Kidney (tissue), 13 donors: ENCODE measurements at regions not wholly inside any gene's neighbourhood (a gene's known extent, or its start where the extent isn't known, plus 50 kb on each side); places are given as distances from the start of the nearest gene placed in this dataset.

Source experiments
- DNase-seq, 5 donors: peaks; one replicate each; pipeline ENCODE4 v3.0.0-alpha.2; 2013 to 2020
- FAIRE-seq: peaks from 2 replicates; lab custom pipeline; 2012; peaks lifted over from hg19 to GRCh38; lab: Jason Lieb, UNC
- H3K27ac ChIP-seq, 2 donors: one replicate each; pipeline ENCODE4 v1.7.0; 2013; ENCODE audit warnings: low read depth in 2 of 2, low read length in 2 of 2, inconsistent platforms in 1 of 2
- H3K27me3 ChIP-seq: one replicate; pipeline ENCODE4 v1.7.1; 2013; ENCODE audit warnings: low read length, inconsistent platforms; ENCODE audit not compliant: control insufficient read depth, insufficient read depth
- H3K36me3 ChIP-seq, 3 donors: one replicate each; pipeline versions ENCODE4 v1.7.0 to v1.7.1; 2013; ENCODE audit warnings: low read length in 3 of 3, control low read depth in 1 of 3, inconsistent platforms in 1 of 3; ENCODE audit not compliant: insufficient read depth in 3 of 3, control insufficient read depth in 2 of 3
- H3K4me1 ChIP-seq, 3 donors: one replicate each; pipeline versions ENCODE4 v1.7.0 to v1.7.1; 2013; ENCODE audit warnings: low read length in 3 of 3, inconsistent platforms in 1 of 3, low read depth in 1 of 3; ENCODE audit not compliant: control insufficient read depth in 2 of 3, insufficient read depth in 2 of 3
- H3K4me3 ChIP-seq, 3 donors: one replicate each; pipeline versions ENCODE4 v1.7.0 to v1.8.1; 2013; ENCODE audit warnings: low read length in 3 of 3, control low read depth in 1 of 3, inconsistent platforms in 1 of 3
- H3K9ac ChIP-seq, 3 donors: one replicate each; pipeline versions ENCODE4 v1.7.0 to v1.7.1; 2013; ENCODE audit warnings: low read length in 3 of 3, control low read depth in 1 of 3, inconsistent platforms in 1 of 3
- H3K9me3 ChIP-seq, 3 donors: one replicate each; pipeline versions ENCODE4 v1.7.0 to v1.7.1; 2013; ENCODE audit warnings: low read length in 3 of 3, control low read depth in 1 of 3, inconsistent platforms in 1 of 3; ENCODE audit not compliant: control insufficient read depth in 2 of 3, insufficient read depth in 1 of 3
- intact Hi-C: fragments of 100-400 bp; cut with DNase I; formaldehyde crosslinking; loops from one replicate; pipeline ENCODE4 v1.11.1; 2022
- TF ChIP-seq, protein P1 (sequence below): IDR thresholded peaks from 3 replicates; pipeline ENCODE4 v1.5.1; 2012; ENCODE audit warnings: mild to moderate bottlenecking, moderate library complexity, borderline replicate concordance; ENCODE audit not compliant: insufficient read depth; ENCODE audit errors: extremely low read depth
- donor health status: control.
- donor health status: control.
- donor health status: control.
- donor health status: control.
- donor health status: control.
- donor health status: DM: yes; HTN: yes; CAD: no.
- donor health status: Normal renal cell carcinoma (clear cell type).

DNA sequence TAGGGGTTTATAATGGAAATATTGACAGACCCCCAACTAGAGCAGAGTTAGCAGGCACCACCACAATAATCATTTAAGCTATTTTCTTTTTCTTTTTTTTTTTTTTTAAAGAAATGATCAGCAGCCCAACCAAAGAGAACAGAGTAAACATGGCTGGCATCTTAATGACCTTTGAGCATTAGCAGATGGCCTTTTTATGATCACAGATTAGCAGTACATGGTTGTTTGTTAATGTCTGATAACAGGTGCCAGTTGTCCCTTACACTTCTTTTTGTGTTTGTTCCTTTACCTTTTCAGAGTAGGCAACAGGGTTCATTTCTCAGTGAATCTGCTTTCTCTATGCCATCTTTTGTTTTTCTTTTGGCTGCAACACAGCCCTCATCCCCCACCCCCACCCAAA, 747.0 kb downstream of the BCL11A start:
- no peak for FAIRE-seq
- Histone ChIP-seq H3K27ac (no peak overlapping the region), H3K9me3 (no peaks in the 10 kb centered on the region), H3K9ac (no peak overlapping the region), H3K27me3 (no peaks in the 10 kb centered on the region), H3K4me1 (no peaks in the 10 kb centered on the region), H3K4me3 (no peak overlapping the region), H3K36me3 (no peaks in the 10 kb centered on the region)
- no peak for DNase-seq
- intact Hi-C loops, result no loop called here
- TF ChIP-seq, protein P1, sequence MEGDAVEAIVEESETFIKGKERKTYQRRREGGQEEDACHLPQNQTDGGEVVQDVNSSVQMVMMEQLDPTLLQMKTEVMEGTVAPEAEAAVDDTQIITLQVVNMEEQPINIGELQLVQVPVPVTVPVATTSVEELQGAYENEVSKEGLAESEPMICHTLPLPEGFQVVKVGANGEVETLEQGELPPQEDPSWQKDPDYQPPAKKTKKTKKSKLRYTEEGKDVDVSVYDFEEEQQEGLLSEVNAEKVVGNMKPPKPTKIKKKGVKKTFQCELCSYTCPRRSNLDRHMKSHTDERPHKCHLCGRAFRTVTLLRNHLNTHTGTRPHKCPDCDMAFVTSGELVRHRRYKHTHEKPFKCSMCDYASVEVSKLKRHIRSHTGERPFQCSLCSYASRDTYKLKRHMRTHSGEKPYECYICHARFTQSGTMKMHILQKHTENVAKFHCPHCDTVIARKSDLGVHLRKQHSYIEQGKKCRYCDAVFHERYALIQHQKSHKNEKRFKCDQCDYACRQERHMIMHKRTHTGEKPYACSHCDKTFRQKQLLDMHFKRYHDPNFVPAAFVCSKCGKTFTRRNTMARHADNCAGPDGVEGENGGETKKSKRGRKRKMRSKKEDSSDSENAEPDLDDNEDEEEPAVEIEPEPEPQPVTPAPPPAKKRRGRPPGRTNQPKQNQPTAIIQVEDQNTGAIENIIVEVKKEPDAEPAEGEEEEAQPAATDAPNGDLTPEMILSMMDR, result no peak

DNA sequence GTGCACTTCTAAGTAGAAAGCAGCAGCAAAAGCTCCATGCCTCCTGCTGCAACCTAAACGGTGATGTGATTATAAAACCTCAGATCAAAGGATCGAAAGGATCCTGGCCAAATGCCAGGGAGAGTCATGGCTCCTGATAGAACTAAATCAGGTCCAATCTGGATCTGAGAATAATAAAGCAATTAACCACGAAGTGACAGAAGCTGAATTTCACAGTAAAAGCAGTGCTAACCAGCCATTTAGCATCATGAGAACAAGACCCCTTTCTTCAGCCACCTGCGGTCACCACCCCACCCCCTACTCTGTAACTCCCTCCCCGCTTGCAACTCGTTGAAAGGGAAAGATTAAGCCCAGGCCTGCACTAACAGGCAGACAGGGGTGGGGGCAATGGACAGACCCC, 748.7 kb downstream of the BCL11A start:
- H3K9ac ChIP-seq, result no peak overlapping the region
- no peaks in the 10 kb centered on the region for H3K27me3 ChIP-seq
- no peak overlapping the region for H3K4me3 ChIP-seq
- TF ChIP-seq, protein P1, result no peak
- no peak for FAIRE-seq
- H3K27ac ChIP-seq, result no peak overlapping the region
- no peak for DNase-seq
- H3K36me3 ChIP-seq, result no peaks in the 10 kb centered on the region
- intact Hi-C loops, result no loop called here
- H3K4me1 ChIP-seq, result no peaks in the 10 kb centered on the region
- H3K9me3 ChIP-seq, result no peaks in the 10 kb centered on the region

DNA sequence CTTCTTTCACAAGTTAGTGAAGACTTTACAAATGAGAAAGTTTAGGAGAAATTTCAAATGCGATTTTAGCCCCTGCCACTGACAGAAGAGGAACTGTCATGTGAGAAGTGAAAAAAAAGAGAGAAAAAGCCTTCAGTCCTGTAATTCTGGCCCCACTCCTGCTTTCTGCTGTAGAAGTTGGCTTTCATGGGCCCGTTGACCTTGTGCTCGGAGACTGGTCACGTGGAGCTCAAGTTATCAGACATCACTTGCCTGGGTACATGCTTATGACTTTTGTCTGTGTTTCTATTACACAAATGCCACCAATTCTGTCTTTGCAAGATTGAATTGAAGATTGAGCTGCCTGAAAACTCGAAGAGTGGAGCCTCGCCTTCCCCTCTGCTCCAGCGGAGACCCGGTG, 749.9 kb downstream of the BCL11A start:
- intact Hi-C loops, result no loop called here
- Histone ChIP-seq H3K27me3 (no peaks in the 10 kb centered on the region), H3K4me3 (no peak overlapping the region), H3K36me3 (no peaks in the 10 kb centered on the region), H3K27ac (no peak overlapping the region), H3K9me3 (no peaks in the 10 kb centered on the region), H3K9ac (no peak overlapping the region), H3K4me1 (no peaks in the 10 kb centered on the region)
- FAIRE-seq (no peak), DNase-seq (no peak)
- TF ChIP-seq, protein P1, result no peak

DNA sequence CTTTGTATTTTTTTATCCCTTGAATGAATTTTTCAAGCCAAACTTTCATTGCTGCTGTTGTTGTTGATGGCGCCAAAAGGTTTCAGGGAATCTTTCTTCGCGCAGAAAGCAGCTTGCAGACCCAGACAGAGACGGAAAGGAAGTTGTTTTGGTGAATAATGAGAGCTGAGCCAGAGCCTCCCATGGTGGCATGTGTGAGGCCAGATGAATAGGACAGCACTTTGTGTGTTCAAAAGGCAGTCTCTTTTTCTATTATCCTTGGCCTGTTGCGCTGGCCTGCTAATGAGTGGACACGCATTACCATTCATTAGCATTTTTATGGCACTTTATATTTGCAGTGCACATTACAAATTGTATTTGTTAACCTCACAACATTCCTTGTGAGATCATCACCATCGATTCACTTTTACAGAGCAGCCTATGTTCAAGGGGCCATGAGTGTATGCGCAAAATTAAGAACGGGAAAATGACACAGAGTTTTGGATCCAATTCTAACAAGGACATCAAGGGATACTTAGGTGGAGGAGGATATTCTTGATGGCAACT, 754.7 kb downstream of the BCL11A start:
- Histone ChIP-seq H3K9ac (no peak overlapping the region), H3K27ac (no peak overlapping the region), H3K27me3 (no peaks in the 10 kb centered on the region), H3K36me3 (no peaks in the 10 kb centered on the region), H3K9me3 (peaks cover 0 to 7% (median 2%) of the 10 kb centered on the region in 3 donors), H3K4me1 (no peaks in the 10 kb centered on the region), H3K4me3 (no peak overlapping the region)
- TF ChIP-seq, protein P1, result no peak
- DNase-seq (no peak), FAIRE-seq (no peak)
- intact Hi-C loops, result no loop called here
